HepG2 (cell line): ENCODE measurements at regions not wholly inside any gene's neighbourhood (a gene's known extent, or its start where the extent isn't known, plus 50 kb on each side); places are given as distances from the start of the nearest gene placed in this dataset.

ENCODE experiments used
- CBX5 ChIP-seq: sonication (generic); formaldehyde crosslinking; IDR thresholded peaks from 2 replicates; pipeline ENCODE4 v1.4.0; 2020; ENCODE audit warnings: missing genetic modification reagents, borderline replicate concordance
- ERF ChIP-seq: IDR thresholded peaks from 2 replicates; pipeline ENCODE4 v1.6.1; 2018; ENCODE audit warnings: missing biosample characterization, missing genetic modification reagents
- FOXA1 ChIP-seq, 2 experiments: fragments of 450-650 bp in 1 of 2; sonication (generic) in 1 of 2; formaldehyde crosslinking in 1 of 2; IDR thresholded peaks; 2 replicates each; pipeline versions ENCODE4 v1.4.0 to v1.6.1; 2016 to 2020; ENCODE audit warnings: missing genetic modification reagents in 1 of 2
- FOXP1 ChIP-seq, 2 experiments: fragments of 450-650 bp in 1 of 2; IDR thresholded peaks; 2 replicates each; pipeline ENCODE4 v1.6.1; 2017 to 2018; ENCODE audit warnings: antibody characterized with exemption in 1 of 2
- LCORL ChIP-seq, 2 experiments: fragments of 450-650 bp in 1 of 2; sonication (generic) in 1 of 2; formaldehyde crosslinking in 1 of 2; IDR thresholded peaks; 2 replicates each; pipeline versions ENCODE4 v1.5.0 to v1.6.1; 2017 to 2020; ENCODE audit warnings: antibody characterized with exemption in 1 of 2, missing genetic modification reagents in 1 of 2
- NFE2L1 ChIP-seq: sonication (generic); formaldehyde crosslinking; IDR thresholded peaks from 2 replicates; pipeline ENCODE4 v1.4.0; 2020; ENCODE audit warnings: missing genetic modification reagents, mild to moderate bottlenecking, borderline replicate concordance
- RFXANK ChIP-seq: IDR thresholded peaks from 2 replicates; pipeline ENCODE4 v1.6.1; 2016
- SMC3 ChIP-seq: IDR thresholded peaks from 2 replicates; pipeline ENCODE4 v1.6.1; 2011; ENCODE audit warnings: low read length, improper control_type of control experiment
- SP2 ChIP-seq: sonication (generic); formaldehyde crosslinking; IDR thresholded peaks from 2 replicates; pipeline ENCODE4 v1.5.1; 2020; ENCODE audit warnings: mild to moderate bottlenecking, missing genetic modification reagents
- ZBTB42 ChIP-seq: sonication (generic); formaldehyde crosslinking; IDR thresholded peaks from 2 replicates; pipeline ENCODE4 v1.5.0; 2020; ENCODE audit warnings: mild to moderate bottlenecking, missing genetic modification reagents
- ZKSCAN1 ChIP-seq: fragments of 150-350 bp; IDR thresholded peaks from 2 replicates; pipeline ENCODE4 v1.6.1; 2014; ENCODE audit warnings: low read length
- ZNF251 ChIP-seq: sonication (generic); formaldehyde crosslinking; IDR thresholded peaks from 2 replicates; pipeline ENCODE4 v1.9.0; 2021; ENCODE audit warnings: mild to moderate bottlenecking, missing genetic modification reagents
- ZNF674 ChIP-seq: sonication (generic); formaldehyde crosslinking; IDR thresholded peaks from 2 replicates; pipeline ENCODE4 v1.5.0; 2020; ENCODE audit warnings: low read depth, mild to moderate bottlenecking, missing genetic modification reagents
- ZNF678 ChIP-seq: sonication (generic); formaldehyde crosslinking; IDR thresholded peaks from 2 replicates; pipeline ENCODE4 v1.4.0; 2020; ENCODE audit warnings: mild to moderate bottlenecking, missing genetic modification reagents
- ZNF737 ChIP-seq: sonication (generic); formaldehyde crosslinking; IDR thresholded peaks from 2 replicates; pipeline ENCODE4 v1.5.0; 2020; ENCODE audit warnings: missing genetic modification reagents, mild to moderate bottlenecking, borderline replicate concordance
- TF ChIP-seq, protein P1 (sequence below): sonication (generic); formaldehyde crosslinking; IDR thresholded peaks from 2 replicates; pipeline ENCODE4 v1.4.0; 2020; ENCODE audit warnings: mild to moderate bottlenecking, missing genetic modification reagents
- TF ChIP-seq, protein P2 (sequence below): sonication (generic); formaldehyde crosslinking; IDR thresholded peaks from 2 replicates; pipeline ENCODE4 v1.5.0; 2020; ENCODE audit warnings: mild to moderate bottlenecking, missing genetic modification reagents
- TF ChIP-seq, protein P3 (sequence below): IDR thresholded peaks from 2 replicates; pipeline ENCODE4 v1.6.1; 2016; ENCODE audit warnings: missing biosample characterization, missing genetic modification reagents, low read depth

DNA sequence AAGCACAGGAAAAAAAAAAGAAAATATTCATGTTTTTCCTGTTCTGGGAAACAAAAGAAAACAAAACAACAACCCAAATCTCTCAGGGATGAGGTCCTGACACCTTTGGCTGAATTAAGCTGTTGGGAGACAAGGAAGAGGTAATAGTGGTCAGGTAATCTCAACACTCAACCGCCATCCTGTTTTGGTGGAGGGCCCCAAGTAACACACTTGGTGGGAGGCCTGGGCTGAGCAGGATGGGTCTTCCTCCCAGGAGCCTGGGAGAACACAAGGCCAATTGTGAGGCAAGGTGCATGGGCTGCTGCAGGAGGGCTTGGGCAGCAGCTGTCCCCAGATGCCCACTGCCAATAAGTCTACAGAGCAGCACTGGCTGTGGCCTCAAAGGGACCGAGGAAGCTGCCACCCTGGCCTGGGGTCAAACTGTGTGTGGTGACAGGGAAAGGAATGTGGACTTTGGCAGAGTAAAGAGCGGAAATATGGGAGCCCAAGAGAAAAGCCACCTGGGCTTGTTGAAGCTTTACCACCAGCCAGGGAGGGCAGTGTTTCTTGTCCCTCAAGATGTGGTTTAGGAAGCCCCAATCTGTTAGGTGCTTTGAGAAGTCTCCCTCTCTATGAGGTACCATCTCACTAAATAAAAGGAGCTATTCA lies 93.5 kb upstream of the SLC25A13 start (continued):
- TF ChIP-seq SP2 (CRISPR knock-in tag) = no peak
- TF ChIP-seq FOXP1 (IDR thresholded peaks at IDR 0.05) = no peak
- no peak; the same call in 1 of the 2 replicates for TF ChIP-seq FOXP1 (CRISPR knock-in tag; IDR thresholded peaks at IDR 0.05)
- no peak for TF ChIP-seq FOXA1 (IDR thresholded peaks at IDR 0.05)
- peak; percentile 84 for TF ChIP-seq FOXA1 (CRISPR knock-in tag; IDR thresholded peaks at IDR 0.05)
- TF ChIP-seq CBX5 = peak; percentile 91; the same call in 1 of the 2 replicates
- TF ChIP-seq NFE2L1 (CRISPR knock-in tag) = no peak
- TF ChIP-seq, protein P1, sequence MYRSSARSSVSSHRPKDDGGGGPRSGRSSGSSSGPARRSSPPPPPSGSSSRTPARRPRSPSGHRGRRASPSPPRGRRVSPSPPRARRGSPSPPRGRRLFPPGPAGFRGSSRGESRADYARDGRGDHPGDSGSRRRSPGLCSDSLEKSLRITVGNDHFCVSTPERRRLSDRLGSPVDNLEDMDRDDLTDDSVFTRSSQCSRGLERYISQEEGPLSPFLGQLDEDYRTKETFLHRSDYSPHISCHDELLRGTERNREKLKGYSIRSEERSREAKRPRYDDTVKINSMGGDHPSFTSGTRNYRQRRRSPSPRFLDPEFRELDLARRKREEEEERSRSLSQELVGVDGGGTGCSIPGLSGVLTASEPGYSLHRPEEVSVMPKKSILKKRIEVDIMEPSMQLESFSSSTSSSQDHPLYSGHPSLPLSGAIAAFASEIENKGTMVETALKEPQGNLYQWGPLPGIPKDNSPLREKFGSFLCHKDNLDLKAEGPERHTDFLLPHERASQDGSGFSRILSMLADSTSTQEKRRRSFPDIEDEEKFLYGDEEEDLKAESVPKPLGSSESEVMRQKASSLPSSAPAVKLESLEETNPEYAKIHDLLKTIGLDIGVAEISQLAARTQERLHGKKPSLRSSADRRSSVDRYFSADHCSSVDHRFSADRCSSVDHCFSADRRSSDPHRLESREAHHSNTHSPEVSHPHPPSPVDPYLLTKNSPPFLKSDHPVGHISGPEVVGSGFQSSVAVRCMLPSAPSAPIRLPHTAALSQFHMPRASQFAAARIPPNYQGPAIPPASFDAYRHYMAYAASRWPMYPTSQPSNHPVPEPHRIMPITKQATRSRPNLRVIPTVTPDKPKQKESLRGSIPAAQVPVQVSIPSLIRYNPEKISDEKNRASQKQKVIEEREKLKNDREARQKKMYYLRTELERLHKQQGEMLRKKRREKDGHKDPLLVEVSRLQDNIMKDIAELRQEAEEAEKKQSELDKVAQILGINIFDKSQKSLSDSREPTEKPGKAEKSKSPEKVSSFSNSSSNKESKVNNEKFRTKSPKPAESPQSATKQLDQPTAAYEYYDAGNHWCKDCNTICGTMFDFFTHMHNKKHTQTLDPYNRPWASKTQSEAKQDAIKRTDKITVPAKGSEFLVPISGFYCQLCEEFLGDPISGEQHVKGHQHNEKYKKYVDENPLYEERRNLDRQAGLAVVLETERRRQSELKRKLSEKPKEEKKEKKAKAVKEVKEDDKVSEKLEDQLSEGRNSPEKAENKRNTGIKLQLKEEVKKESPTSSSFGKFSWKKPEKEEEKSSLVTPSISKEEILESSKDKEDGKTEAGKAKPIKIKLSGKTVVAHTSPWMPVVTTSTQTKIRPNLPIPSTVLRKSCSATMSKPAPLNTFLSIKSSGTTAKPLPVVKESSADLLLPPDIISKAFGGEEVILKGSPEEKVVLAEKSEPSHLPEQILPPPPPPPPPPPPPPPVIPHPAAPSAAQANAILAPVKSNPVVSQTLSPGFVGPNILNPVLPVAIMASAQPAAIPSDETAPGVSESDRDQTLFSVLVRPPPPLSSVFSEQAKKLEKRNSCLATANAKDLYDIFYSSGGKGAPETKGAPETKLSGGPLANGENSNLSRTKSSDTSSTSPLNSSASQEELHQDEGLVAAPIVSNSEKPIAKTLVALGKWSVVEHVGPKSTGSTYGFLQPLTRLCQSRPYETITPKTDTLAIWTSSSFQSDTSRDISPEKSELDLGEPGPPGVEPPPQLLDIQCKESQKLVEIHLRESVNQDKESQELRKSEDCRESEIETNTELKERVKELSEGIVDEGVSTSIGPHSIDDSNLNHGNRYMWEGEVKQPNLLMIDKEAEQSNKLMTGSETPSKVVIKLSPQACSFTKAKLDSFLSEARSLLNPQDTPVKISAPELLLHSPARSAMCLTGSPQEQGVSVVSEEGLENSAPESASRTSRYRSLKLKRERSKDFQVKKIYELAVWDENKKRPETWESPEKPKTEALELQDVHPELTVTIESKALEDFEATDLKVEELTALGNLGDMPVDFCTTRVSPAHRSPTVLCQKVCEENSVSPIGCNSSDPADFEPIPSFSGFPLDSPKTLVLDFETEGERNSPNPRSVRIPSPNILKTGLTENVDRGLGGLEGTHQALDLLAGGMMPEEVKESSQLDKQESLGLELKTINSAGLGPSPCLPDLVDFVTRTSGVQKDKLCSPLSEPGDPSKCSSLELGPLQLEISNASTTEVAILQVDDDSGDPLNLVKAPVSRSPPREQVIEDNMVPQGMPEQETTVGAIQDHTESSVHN (CRISPR knock-in tag) = 0 out of 2 replicates have a peak, but pooled peaks have one; percentile 48
- peak; percentile 87 for TF ChIP-seq ZBTB42 (CRISPR knock-in tag)
- TF ChIP-seq RFXANK (CRISPR knock-in tag) = 0 out of 2 replicates have a peak, but pooled peaks have one; percentile 15
- no peak for TF ChIP-seq ZKSCAN1
- peak; percentile 46 for TF ChIP-seq SMC3
- TF ChIP-seq ZNF678 (CRISPR knock-in tag) = no peak
- no peak for TF ChIP-seq ZNF674 (CRISPR knock-in tag)
- no peak for TF ChIP-seq ZNF737 (CRISPR knock-in tag)
- peak; percentile 85 for TF ChIP-seq ERF
- TF ChIP-seq, protein P2, sequence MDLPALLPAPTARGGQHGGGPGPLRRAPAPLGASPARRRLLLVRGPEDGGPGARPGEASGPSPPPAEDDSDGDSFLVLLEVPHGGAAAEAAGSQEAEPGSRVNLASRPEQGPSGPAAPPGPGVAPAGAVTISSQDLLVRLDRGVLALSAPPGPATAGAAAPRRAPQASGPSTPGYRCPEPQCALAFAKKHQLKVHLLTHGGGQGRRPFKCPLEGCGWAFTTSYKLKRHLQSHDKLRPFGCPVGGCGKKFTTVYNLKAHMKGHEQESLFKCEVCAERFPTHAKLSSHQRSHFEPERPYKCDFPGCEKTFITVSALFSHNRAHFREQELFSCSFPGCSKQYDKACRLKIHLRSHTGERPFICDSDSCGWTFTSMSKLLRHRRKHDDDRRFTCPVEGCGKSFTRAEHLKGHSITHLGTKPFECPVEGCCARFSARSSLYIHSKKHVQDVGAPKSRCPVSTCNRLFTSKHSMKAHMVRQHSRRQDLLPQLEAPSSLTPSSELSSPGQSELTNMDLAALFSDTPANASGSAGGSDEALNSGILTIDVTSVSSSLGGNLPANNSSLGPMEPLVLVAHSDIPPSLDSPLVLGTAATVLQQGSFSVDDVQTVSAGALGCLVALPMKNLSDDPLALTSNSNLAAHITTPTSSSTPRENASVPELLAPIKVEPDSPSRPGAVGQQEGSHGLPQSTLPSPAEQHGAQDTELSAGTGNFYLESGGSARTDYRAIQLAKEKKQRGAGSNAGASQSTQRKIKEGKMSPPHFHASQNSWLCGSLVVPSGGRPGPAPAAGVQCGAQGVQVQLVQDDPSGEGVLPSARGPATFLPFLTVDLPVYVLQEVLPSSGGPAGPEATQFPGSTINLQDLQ (CRISPR knock-in tag) = 0 out of 2 replicates have a peak, but pooled peaks have one; percentile 71
- TF ChIP-seq ZNF251 = no peak
- TF ChIP-seq, protein P3, sequence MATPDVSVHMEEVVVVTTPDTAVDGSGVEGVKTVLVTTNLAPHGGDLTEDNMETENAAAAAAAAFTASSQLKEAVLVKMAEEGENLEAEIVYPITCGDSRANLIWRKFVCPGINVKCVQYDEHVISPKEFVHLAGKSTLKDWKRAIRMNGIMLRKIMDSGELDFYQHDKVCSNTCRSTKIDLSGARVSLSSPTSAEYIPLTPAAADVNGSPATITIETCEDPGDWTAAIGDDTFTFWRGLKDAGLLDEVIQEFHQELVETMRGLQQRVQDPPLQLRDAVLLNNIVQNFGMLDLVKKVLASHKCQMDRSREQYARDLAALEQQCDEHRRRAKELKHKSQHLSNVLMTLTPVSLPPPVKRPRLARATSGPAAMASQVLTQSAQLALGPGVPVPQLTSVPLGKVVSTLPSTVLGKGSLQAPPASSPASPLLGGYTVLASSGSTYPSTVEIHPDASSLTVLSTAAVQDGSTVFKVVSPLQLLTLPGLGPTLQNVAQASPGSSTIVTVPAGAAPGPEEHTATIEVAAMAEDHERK (CRISPR knock-in tag) = no peak
- TF ChIP-seq LCORL (IDR thresholded peaks at IDR 0.05) = no peak
- peak; percentile 94 for TF ChIP-seq LCORL (CRISPR knock-in tag; IDR thresholded peaks at IDR 0.05)
